GM13976 (cell line): ENCODE measurements at regions not wholly inside any gene's neighbourhood (a gene's known extent, or its start where the extent isn't known, plus 50 kb on each side); places are given as distances from the start of the nearest gene placed in this dataset.
"Not testable (repeated sequence)": the region's sequence is repeated elsewhere in the genome, so short reads cannot be mapped to it uniquely, and the experiment has no call there.

Source experiments
- DNase-seq: peaks from one replicate; pipeline ENCODE4 v3.0.0; 2012; ENCODE audit warnings: low spot score
- CTCF ChIP-seq: IDR thresholded peaks from 2 replicates; pipeline ENCODE4 v1.5.1; 2012; ENCODE audit warnings: borderline replicate concordance, mild to moderate bottlenecking; ENCODE audit not compliant: insufficient read depth; ENCODE audit errors: extremely low read depth, missing control alignments, control extremely low read depth
- in situ Hi-C: fragments of 300-500 bp; cut with MboI; formaldehyde crosslinking; loops from one replicate; pipeline ENCODE4 v1.12.0; 2022; ENCODE audit warnings: low sequenced_read_pairs, mixed read lengths, inconsistent platforms; ENCODE audit not compliant: unreplicated experiment

- no peak for TF ChIP-seq CTCF
- DNase-seq, result no peak
- in situ Hi-C loops, result no loop called here
These were observed 194.4 kb downstream of the COX18 start for GRCh38 chr4:72875138-72875537.

- in situ Hi-C loops, result no loop called here
- TF ChIP-seq CTCF, result no peak
These were observed 204.6 kb downstream of the COX18 start for GRCh38 chr4:72864898-72865297.

GRCh38 chr4:72864277-72864676 lies 205.2 kb downstream of the COX18 start:
- in situ Hi-C loops, DNase-seq: not testable (repeated sequence)

More at GRCh38 chr4:72864898-72865297, 204.6 kb downstream of the COX18 start:
- no peak for DNase-seq

GRCh38 chr4:72860766-72861165 lies 208.8 kb downstream of the COX18 start:
- no peak for DNase-seq
- TF ChIP-seq CTCF, result no peak
- in situ Hi-C loops, result no loop called here

- TF ChIP-seq CTCF, result no peak
- in situ Hi-C loops, result no loop called here
These were observed 211.2 kb downstream of the COX18 start for GRCh38 chr4:72858328-72858727.

GRCh38 chr4:72857787-72858186 lies 211.7 kb downstream of the COX18 start:
- TF ChIP-seq CTCF, result no peak
- no peak for DNase-seq
- in situ Hi-C loops, result no loop called here

More at GRCh38 chr4:72858328-72858727, 211.2 kb downstream of the COX18 start:
- DNase-seq, result no peak

- no peak for DNase-seq
- in situ Hi-C loops, result no loop called here
- no peak for TF ChIP-seq CTCF
These were observed 212.3 kb downstream of the COX18 start for GRCh38 chr4:72857216-72857615.
